Fibroblast of pulmonary artery (primary cell): ENCODE measurements at regions not wholly inside any gene's neighbourhood (a gene's known extent, or its start where the extent isn't known, plus 50 kb on each side); places are given as distances from the start of the nearest gene placed in this dataset.

Experiments used
- DNase-seq: peaks from one replicate; pipeline ENCODE4 v3.0.0-alpha.2; 2010; ENCODE audit warnings: low read depth
- H3K4me3 ChIP-seq: replicated peaks from 2 replicates; pipeline ENCODE4 v1.5.1; 2011; ENCODE audit warnings: low read depth, mild to moderate bottlenecking, control low read depth, low read length, moderate library complexity
- TF ChIP-seq, protein P1 (sequence below): IDR thresholded peaks from 2 replicates; pipeline ENCODE4 v1.5.1; 2011; ENCODE audit warnings: mild to moderate bottlenecking, control low read depth, low read length, inconsistent platforms; ENCODE audit errors: missing control alignments

DNA sequence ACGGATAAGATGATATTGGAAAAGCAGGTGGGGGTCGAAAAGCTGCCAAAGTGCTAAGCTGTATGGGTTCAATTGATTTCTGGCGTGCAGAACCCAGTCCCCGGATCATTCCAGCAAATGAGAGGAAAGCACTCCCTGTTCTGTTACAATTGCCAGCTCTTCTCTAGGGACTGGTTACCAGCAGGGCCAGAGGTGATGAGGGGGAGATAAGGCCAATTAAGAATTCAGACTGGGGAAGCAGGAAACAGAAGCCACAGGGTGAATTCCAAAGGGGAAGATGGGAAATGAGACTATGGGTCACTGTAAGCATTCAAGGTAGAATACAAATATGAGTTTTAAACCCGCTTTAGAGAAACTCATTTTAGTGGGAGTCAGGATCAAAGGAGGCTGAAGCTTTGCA, 349.4 kb upstream of the MAP3K7 start:
- TF ChIP-seq, protein P1, sequence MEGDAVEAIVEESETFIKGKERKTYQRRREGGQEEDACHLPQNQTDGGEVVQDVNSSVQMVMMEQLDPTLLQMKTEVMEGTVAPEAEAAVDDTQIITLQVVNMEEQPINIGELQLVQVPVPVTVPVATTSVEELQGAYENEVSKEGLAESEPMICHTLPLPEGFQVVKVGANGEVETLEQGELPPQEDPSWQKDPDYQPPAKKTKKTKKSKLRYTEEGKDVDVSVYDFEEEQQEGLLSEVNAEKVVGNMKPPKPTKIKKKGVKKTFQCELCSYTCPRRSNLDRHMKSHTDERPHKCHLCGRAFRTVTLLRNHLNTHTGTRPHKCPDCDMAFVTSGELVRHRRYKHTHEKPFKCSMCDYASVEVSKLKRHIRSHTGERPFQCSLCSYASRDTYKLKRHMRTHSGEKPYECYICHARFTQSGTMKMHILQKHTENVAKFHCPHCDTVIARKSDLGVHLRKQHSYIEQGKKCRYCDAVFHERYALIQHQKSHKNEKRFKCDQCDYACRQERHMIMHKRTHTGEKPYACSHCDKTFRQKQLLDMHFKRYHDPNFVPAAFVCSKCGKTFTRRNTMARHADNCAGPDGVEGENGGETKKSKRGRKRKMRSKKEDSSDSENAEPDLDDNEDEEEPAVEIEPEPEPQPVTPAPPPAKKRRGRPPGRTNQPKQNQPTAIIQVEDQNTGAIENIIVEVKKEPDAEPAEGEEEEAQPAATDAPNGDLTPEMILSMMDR = no peak
- DNase-seq = no peak

GRCh38 chr6:90934966-90935365, 348.1 kb upstream of the MAP3K7 start:
- TF ChIP-seq, protein P1 = no peak
- DNase-seq = no peak
- no peak overlapping the region for H3K4me3 ChIP-seq

More for the DNA sequence above, 349.4 kb upstream of the MAP3K7 start:
- H3K4me3 ChIP-seq = no peak overlapping the region

GRCh38 chr6:90934081-90934480, 347.2 kb upstream of the MAP3K7 start:
- H3K4me3 ChIP-seq = no peak overlapping the region
- TF ChIP-seq, protein P1 = no peak
- no peak for DNase-seq

GRCh38 chr6:90932351-90932750, 345.5 kb upstream of the MAP3K7 start:
- TF ChIP-seq, protein P1 = no peak
- no peak for DNase-seq
- no peak overlapping the region for H3K4me3 ChIP-seq

- H3K4me3 ChIP-seq = no peak overlapping the region
- DNase-seq = no peak
- TF ChIP-seq, protein P1 = no peak
These were observed 341.2 kb upstream of the MAP3K7 start for GRCh38 chr6:90928051-90928450.

DNA sequence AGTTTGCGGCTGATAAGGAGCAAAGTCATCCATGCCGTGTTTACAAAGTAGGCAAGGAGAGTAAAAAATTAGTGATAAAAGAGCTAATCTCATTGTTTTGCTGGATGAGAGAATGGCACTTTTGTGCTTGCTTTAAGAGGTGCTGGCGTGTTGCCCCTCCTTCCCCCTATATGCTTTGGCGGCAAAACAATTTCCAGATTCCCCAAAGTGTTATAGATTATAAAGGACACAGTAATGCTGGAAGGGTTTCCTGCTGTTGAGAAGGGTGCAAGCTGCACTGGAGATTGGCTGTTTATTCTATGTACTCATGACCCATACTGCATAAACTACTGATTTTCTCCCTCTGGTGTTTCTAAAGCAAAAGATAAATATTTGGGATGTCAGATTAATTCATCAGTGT, 338.9 kb upstream of the MAP3K7 start:
- no peak overlapping the region for H3K4me3 ChIP-seq
- TF ChIP-seq, protein P1 = no peak
- no peak for DNase-seq

DNA sequence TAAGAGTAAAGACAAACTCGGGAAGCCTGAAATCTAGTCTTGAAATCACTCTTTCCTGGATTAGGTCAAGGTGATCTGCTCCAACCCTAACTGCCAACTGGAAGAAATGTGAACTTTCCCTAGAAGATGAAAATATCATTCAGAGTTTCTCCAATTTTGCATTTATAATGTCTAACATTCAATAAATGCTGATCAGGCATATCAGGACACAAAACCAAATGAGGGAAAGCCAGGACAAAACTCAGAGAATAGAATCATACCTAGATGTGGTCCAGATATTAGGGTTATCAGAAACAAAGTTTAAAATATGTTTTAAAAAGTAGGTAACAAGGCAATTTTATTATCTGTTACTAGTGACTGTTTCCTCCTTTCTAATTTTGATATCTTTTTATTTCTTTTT, 335.5 kb upstream of the MAP3K7 start:
- no peak overlapping the region for H3K4me3 ChIP-seq
- TF ChIP-seq, protein P1 = no peak
- DNase-seq = no peak
